ENCODE measurements at regions not wholly inside any gene's neighbourhood (a gene's known extent, or its start where the extent isn't known, plus 50 kb on each side); places are given as distances from the start of the nearest gene placed in this dataset.

DNA sequence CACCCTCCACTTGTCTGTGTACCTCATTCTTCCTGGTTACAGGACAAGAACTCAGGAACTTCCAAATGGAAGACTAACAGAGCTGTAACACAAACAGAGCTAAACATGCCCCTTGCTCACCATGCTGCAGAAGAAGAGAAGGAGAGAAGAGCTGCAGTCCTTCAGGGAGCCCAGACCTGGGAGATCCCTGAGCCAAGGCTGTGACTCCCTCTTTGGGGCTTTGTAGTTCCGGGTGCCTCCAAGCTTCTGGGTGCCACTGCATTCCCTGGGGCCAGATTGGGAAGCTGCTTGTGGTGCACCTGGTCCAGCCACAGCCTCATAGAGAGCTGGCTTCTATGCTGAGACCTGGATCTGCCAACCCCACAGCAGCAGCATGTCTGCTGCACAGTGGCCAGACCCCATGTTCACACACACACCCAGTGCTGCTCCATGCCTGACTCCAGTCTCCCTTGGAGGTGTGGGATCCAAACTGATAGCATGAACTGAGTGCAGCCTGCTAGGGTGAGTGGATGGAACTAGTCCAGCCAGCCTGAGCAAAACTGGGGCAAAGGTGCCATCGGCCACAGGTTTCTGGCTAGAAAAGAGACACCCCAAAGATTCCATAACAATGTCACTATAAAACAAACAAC, 263.0 kb upstream of the NRIP1 start:
- no peak for TF ChIP-seq POLR2AphosphoS5 (IDR thresholded peaks at IDR 0.05; ENCODE audit: insufficient read depth in 1 of 2, low read depth in 1 of 2)
- TF ChIP-seq CTCF (IDR thresholded peaks at IDR 0.05), result no peak

All from vagina (tissue), 2 donors.